ENCODE measurements at regions not wholly inside any gene's neighbourhood (a gene's known extent, or its start where the extent isn't known, plus 50 kb on each side); places are given as distances from the start of the nearest gene placed in this dataset.

DNA sequence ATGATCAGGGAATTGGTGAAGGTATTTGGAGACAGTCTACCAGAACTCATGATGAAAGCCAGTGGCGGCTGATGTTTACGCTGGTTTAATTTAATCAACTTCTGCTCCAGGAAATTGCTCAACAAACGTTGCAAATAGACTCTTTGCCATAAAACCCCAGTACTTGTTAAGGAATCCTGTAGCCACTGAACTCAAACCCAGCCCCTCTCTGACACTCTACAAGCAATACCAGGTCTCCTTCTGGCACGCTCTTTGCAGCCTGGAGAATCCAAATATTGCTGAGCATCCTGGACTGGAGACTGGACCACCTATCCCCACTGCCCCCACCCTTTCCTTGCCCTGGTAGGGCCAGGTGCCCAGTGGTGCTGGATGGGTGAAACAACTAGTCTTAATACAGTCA, 308.2 kb downstream of the FBXO15 start:
- no peak for DNase-seq
- no peak overlapping the region for H3K27ac Mint-ChIP-seq
- no peaks in the 10 kb centered on the region for H3K9me3 Mint-ChIP-seq
- no peaks in the 10 kb centered on the region for H3K4me1 Mint-ChIP-seq
- H3K36me3 Mint-ChIP-seq, result no peaks in the 10 kb centered on the region
- no peaks in the 10 kb centered on the region for H3K27me3 Mint-ChIP-seq
- CTCF ChIA-PET, result no interaction called here
- no peak overlapping the region for H3K4me3 Mint-ChIP-seq

DNA sequence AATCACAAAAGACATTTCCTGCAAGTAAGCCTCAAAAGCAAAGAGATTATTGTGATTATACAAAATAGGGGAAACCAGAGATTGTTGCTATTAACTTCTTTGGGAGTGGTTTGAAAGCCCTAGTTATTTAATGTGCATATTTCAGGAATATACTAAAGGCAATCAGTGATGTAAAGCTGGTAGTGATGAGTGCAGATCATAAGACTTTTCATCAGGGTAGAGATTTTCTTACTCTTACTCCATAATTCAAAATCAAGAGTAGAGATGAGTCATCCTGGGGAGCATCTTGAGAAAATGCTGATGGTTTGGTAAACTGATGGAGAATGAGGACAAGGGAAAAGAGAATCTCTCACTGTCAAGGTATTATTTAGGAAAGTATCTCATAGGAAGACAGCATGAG, 309.5 kb downstream of the FBXO15 start:
- Mint-ChIP-seq H3K4me3 (no peak overlapping the region), H3K27me3 (no peaks in the 10 kb centered on the region), H3K36me3 (no peaks in the 10 kb centered on the region), H3K27ac (no peak overlapping the region), H3K9me3 (no peaks in the 10 kb centered on the region), H3K4me1 (no peaks in the 10 kb centered on the region)
- DNase-seq, result no peak
- CTCF ChIA-PET, result no interaction called here

GRCh38 chr18:73835656-73836364, 311.8 kb downstream of the FBXO15 start:
- no peak for DNase-seq
- Mint-ChIP-seq H3K27ac (no peak overlapping the region), H3K27me3 (no peaks in the 10 kb centered on the region), H3K9me3 (no peaks in the 10 kb centered on the region), H3K4me3 (no peak overlapping the region), H3K36me3 (no peaks in the 10 kb centered on the region), H3K4me1 (no peaks in the 10 kb centered on the region)
- CTCF ChIA-PET, result interaction anchor here (1.0 kb wide), 1 partner anchor 9 kb away, joined by 4 read pairs; no protein-coding TSS in a partner anchor

DNA sequence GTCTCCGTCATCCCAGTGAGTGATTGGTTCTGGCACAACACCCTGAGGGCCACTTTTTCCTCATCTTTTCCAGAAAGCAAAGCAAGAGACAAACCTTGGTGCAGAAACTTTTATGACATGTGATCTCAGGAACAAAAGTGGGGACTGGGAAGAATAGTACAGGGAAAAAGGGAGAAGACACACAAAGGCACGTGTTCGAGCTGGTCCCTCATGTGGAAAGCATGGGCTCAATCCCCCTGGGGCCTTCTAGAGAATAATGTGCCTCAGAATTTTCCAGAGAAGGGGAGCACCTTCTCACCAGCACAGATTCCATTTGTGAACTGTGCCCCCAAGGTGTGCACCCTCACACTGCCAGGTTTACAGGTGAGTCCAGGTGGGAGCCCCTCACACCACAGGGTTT, 312.6 kb downstream of the FBXO15 start:
- Mint-ChIP-seq H3K27ac (no peak overlapping the region), H3K36me3 (no peaks in the 10 kb centered on the region), H3K4me3 (no peak overlapping the region), H3K27me3 (no peaks in the 10 kb centered on the region), H3K9me3 (no peaks in the 10 kb centered on the region), H3K4me1 (no peaks in the 10 kb centered on the region)
- no peak for DNase-seq
- CTCF ChIA-PET, result interaction anchor here (1.0 kb wide), 1 partner anchor 10 kb away, joined by 4 read pairs; no protein-coding TSS in a partner anchor

- Mint-ChIP-seq H3K36me3 (no peaks in the 10 kb centered on the region), H3K27me3 (peaks cover 3% of the 10 kb centered on the region), H3K27ac (no peak overlapping the region), H3K4me3 (no peak overlapping the region), H3K9me3 (no peaks in the 10 kb centered on the region), H3K4me1 (no peaks in the 10 kb centered on the region)
- CTCF ChIA-PET, result interaction anchor here (1.0 kb wide), 1 partner anchor 11 kb away, joined by 4 read pairs; no protein-coding TSS in a partner anchor
- DNase-seq, result no peak
Observed at GRCh38 chr18:73831688-73832087, 315.9 kb downstream of the FBXO15 start.

- H3K27ac Mint-ChIP-seq, result no peak overlapping the region
- DNase-seq, result no peak
- H3K9me3 Mint-ChIP-seq, result no peaks in the 10 kb centered on the region
- no peaks in the 10 kb centered on the region for H3K4me1 Mint-ChIP-seq
- CTCF ChIA-PET, result interaction anchor here (1.1 kb wide), 1 partner anchor 13 kb away, joined by 4 read pairs; no protein-coding TSS in a partner anchor
- H3K27me3 Mint-ChIP-seq, result peaks cover 5% of the 10 kb centered on the region
- no peak overlapping the region for H3K4me3 Mint-ChIP-seq
- H3K36me3 Mint-ChIP-seq, result no peaks in the 10 kb centered on the region
Observed at GRCh38 chr18:73829146-73829545, 318.5 kb downstream of the FBXO15 start.

DNA sequence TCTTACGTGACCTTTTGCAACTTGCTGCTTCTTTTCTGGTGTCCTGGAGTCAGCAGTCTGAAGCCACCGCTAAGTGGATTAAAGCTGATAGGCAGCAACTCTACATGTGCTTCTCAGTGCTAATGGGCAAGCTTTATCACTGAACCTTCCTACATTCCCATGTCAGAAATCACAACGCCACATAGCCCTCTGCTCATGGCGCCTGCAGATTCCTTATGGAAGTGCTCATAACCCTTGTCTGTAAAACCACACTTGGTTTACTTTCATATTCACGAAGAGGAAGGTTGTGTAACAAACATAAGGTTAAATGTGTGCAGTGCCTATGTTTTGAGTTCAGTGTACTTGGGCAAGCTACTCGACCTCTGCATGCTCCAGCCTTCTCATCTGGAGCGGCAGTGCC, 319.8 kb downstream of the FBXO15 start:
- Mint-ChIP-seq H3K4me3 (no peak overlapping the region), H3K27me3 (peaks cover 5% of the 10 kb centered on the region), H3K9me3 (no peaks in the 10 kb centered on the region), H3K36me3 (no peaks in the 10 kb centered on the region), H3K4me1 (no peaks in the 10 kb centered on the region), H3K27ac (no peak overlapping the region)
- CTCF ChIA-PET, result no interaction called here
- no peak for DNase-seq

DNA sequence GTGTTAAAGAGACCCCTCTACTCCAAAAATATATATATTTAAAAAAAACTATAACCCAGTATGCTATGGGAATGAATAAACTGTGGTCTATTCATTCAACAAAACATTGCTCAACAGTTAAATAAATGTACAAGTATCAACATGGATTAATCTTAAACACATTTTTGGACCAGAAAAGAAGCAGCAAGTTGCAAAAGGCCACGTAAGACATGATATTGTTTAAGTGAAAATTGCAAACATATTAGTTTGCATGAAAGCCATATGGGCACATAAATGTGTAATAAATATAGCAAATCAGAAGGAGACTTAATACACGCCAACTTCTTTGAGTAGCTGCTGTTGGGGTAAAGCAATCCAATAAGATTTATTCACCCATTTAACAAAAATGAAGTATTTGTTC, 321.5 kb downstream of the FBXO15 start:
- no peaks in the 10 kb centered on the region for H3K9me3 Mint-ChIP-seq
- no peaks in the 10 kb centered on the region for H3K4me1 Mint-ChIP-seq
- no peak for DNase-seq
- H3K4me3 Mint-ChIP-seq, result no peak overlapping the region
- CTCF ChIA-PET, result no interaction called here
- H3K27me3 Mint-ChIP-seq, result peaks cover 5% of the 10 kb centered on the region
- H3K27ac Mint-ChIP-seq, result no peak overlapping the region
- H3K36me3 Mint-ChIP-seq, result no peaks in the 10 kb centered on the region

- no peaks in the 10 kb centered on the region for H3K9me3 Mint-ChIP-seq
- no peaks in the 10 kb centered on the region for H3K4me1 Mint-ChIP-seq
- H3K36me3 Mint-ChIP-seq, result no peaks in the 10 kb centered on the region
- CTCF ChIA-PET, result no interaction called here
- no peak overlapping the region for H3K27ac Mint-ChIP-seq
- no peak overlapping the region for H3K4me3 Mint-ChIP-seq
- no peak for DNase-seq
- H3K27me3 Mint-ChIP-seq, result peaks cover 5% of the 10 kb centered on the region
Observed at GRCh38 chr18:73824671-73825070, 323.0 kb downstream of the FBXO15 start.

GRCh38 chr18:73812423-73812822, 335.2 kb downstream of the FBXO15 start:
- no peaks in the 10 kb centered on the region for H3K27me3 Mint-ChIP-seq
- CTCF ChIA-PET, result no interaction called here
- H3K9me3 Mint-ChIP-seq, result no peaks in the 10 kb centered on the region
- H3K4me1 Mint-ChIP-seq, result no peaks in the 10 kb centered on the region
- DNase-seq, result no peak
- no peak overlapping the region for H3K4me3 Mint-ChIP-seq
- no peak overlapping the region for H3K27ac Mint-ChIP-seq
- no peaks in the 10 kb centered on the region for H3K36me3 Mint-ChIP-seq

DNA sequence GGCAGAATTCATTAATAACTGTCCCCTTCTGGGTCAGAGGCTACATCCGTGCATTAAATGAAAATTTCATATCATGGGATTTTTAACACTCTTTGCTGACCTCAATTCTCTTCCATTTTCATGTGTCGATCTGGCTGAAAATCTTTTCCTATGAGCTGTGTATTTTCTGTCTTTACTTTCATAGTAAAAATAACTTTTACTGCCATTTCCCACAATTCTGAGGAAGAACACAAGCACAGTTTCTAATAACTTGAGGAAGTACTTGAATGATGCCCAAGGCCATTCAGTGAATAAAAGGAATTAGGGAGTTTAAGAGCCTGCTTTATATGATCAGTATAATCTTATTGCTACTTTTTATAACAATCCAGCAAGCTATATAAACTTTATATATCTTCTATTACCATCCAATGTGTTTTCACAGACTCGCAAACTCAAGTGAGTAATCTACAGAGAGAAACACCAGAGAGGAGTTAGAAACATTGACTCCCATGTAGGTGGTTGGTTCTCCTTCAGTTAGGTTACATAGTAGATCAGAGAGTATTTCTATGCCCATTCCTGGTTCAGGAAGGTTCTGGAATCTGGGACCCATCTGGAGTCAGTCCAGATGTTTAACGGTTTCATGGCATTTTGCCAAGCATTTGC, 340.0 kb downstream of the FBXO15 start:
- DNase-seq, result no peak
- no peaks in the 10 kb centered on the region for H3K27me3 Mint-ChIP-seq
- H3K36me3 Mint-ChIP-seq, result no peaks in the 10 kb centered on the region
- no peak overlapping the region for H3K4me3 Mint-ChIP-seq
- H3K27ac Mint-ChIP-seq, result no peak overlapping the region
- CTCF ChIA-PET, result no interaction called here
- no peaks in the 10 kb centered on the region for H3K4me1 Mint-ChIP-seq
- no peaks in the 10 kb centered on the region for H3K9me3 Mint-ChIP-seq

GRCh38 chr18:73805991-73806390, 341.6 kb downstream of the FBXO15 start:
- Mint-ChIP-seq H3K36me3 (no peaks in the 10 kb centered on the region), H3K4me1 (no peaks in the 10 kb centered on the region), H3K4me3 (no peak overlapping the region), H3K9me3 (no peaks in the 10 kb centered on the region), H3K27me3 (no peaks in the 10 kb centered on the region), H3K27ac (no peak overlapping the region)
- DNase-seq, result no peak
- CTCF ChIA-PET, result no interaction called here

DNA sequence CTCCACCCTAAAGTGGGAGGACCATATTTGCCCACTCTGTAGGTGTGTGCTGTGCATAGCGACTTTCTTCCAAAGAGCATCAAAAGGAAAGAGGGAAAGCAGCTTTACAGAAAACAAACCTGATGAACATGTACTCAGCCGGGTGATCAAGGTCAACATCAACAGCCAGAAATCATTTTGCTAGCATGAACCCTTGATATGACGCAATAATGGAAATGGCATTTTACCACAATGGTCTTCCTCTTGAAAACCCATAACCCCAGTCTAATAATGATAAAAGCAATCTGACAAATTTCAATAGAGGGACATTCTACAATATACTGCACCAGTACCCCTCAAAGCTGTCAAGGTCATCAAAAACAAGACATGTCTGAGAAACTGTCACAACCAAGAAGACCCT, 350.2 kb downstream of the FBXO15 start:
- Mint-ChIP-seq H3K27me3 (no peaks in the 10 kb centered on the region), H3K27ac (no peak overlapping the region), H3K9me3 (no peaks in the 10 kb centered on the region), H3K36me3 (no peaks in the 10 kb centered on the region), H3K4me3 (no peak overlapping the region), H3K4me1 (no peaks in the 10 kb centered on the region)
- DNase-seq, result no peak
- CTCF ChIA-PET, result no interaction called here

DNA sequence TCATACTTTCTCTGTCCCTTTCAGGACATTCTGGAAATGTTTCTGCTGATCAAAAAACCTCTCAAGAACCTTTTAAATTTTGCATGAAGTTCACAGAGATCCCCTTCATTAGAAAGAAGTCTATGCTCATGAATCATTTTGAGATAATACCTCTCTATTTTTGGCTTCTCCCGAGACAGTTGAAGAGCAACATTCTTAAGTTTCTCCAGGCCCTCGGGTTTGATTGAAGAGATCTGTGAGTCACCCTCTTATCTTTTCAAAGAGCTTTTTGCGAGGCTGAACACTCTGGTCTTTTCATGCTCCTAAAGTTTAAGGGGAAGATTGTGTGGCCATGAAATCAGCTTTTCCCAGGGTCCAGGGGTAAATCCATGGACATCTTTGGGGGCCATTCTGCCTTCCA, 354.2 kb downstream of the FBXO15 start:
- H3K27me3 Mint-ChIP-seq, result no peaks in the 10 kb centered on the region
- H3K27ac Mint-ChIP-seq, result no peak overlapping the region
- H3K4me3 Mint-ChIP-seq, result no peak overlapping the region
- H3K9me3 Mint-ChIP-seq, result no peaks in the 10 kb centered on the region
- H3K4me1 Mint-ChIP-seq, result no peaks in the 10 kb centered on the region
- H3K36me3 Mint-ChIP-seq, result no peaks in the 10 kb centered on the region
- no peak for DNase-seq
- CTCF ChIA-PET, result interaction anchor here (0.5 to 0.7 kb wide), 2 partner anchors 49 to 656 kb away, joined by 3 read pairs; no protein-coding TSS in a partner anchor

DNA sequence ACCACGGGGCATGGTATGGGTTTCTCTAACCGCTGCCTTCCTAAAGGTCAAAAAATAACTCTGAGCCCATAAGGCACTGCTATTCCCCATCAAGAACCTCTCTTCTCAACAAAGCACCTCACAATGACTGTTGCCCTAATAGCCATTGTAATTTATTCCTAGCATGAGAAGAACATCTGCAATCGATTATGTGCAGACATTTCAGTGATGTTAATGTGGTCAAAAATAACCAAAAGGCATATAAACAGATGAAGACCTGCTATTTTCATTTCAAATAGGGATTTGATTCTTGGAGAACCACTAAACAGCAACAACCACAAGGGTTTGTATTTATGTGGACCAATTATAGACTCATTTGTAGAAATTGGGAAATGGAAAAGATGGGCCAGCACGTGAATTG, 356.6 kb downstream of the FBXO15 start:
- CTCF ChIA-PET, result no interaction called here
- Mint-ChIP-seq H3K36me3 (no peaks in the 10 kb centered on the region), H3K27me3 (no peaks in the 10 kb centered on the region), H3K4me3 (no peak overlapping the region), H3K4me1 (no peaks in the 10 kb centered on the region), H3K27ac (no peak overlapping the region), H3K9me3 (no peaks in the 10 kb centered on the region)
- no peak for DNase-seq

All from activated naive CD4-positive, alpha-beta T cell treated with anti-CD3 and anti-CD28 coated beads, Interleukin-2, amount 10 ng/mL, durations not matched to agents 7 days and 5 days (primary cell).